Nephron (organoid): ENCODE measurements at regions not wholly inside any gene's neighbourhood (a gene's known extent, or its start where the extent isn't known, plus 50 kb on each side); places are given as distances from the start of the nearest gene placed in this dataset.
"Not testable (repeated sequence)": the region's sequence is repeated elsewhere in the genome, so short reads cannot be mapped to it uniquely, and the experiment has no call there.

Experiments used
- H3K27ac Mint-ChIP-seq, 3 experiments: 2 replicates each; pipeline ENCODE4 v1.8.0; 2020; ENCODE audit warnings: mixed read lengths in 3 of 3, mild to moderate bottlenecking in 2 of 3, moderate library complexity in 1 of 3
- H3K27me3 Mint-ChIP-seq: 2 replicates; pipeline ENCODE4 v1.8.0; 2021; ENCODE audit warnings: low read depth, mild to moderate bottlenecking, moderate library complexity, mixed read lengths
- H3K36me3 Mint-ChIP-seq: 2 replicates; pipeline ENCODE4 v1.8.0; 2020; ENCODE audit warnings: low read depth, mixed read lengths
- H3K4me1 Mint-ChIP-seq: 2 replicates; pipeline ENCODE4 v1.8.0; 2020; ENCODE audit warnings: mixed read lengths
- H3K4me3 Mint-ChIP-seq, 3 experiments: 2 replicates each; pipeline ENCODE4 v1.8.0; 2020; ENCODE audit warnings: mild to moderate bottlenecking in 3 of 3, mixed read lengths in 3 of 3, moderate library complexity in 2 of 3
- H3K9me3 Mint-ChIP-seq: 2 replicates; pipeline ENCODE4 v1.8.0; 2020; ENCODE audit warnings: mixed read lengths
- CTCF ChIP-seq, 3 experiments: fragments of 200-600 bp; sonication (generic); IDR thresholded peaks; one replicate each; pipeline ENCODE4 v1.5.0; 2021; ENCODE audit warnings: antibody characterized with exemption in 3 of 3; ENCODE audit not compliant: unreplicated experiment in 3 of 3

DNA sequence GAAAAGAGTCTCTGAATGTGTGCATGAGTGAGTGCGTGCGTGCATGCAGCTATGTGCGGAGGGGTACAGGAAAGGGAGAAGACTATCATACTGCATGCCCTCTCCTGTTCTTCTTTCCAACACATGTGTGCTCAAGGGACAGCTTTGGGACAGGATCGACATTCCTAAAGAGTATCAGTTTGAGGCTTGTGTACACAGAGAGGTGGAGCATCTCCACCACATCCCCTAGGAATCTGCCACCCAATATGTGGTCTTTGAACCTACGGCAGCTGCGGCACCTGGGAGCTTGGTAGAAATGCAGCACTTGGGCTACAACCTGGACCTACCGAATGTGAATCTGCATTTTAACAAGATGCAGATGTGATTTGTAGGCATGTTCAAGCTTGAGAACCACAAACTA, 132.3 kb upstream of the GLRA1 start:
- TF ChIP-seq CTCF (IDR thresholded peaks at IDR 0.05; ENCODE audit: unreplicated experiment in 3 of 3), result no peak
- Mint-ChIP-seq H3K27ac (no peak overlapping the region), H3K27me3 (peaks cover 4% of the 10 kb centered on the region), H3K4me3 (no peak overlapping the region), H3K9me3 (peaks cover 5% of the 10 kb centered on the region), H3K36me3 (no peaks in the 10 kb centered on the region), H3K4me1 (no peaks in the 10 kb centered on the region)

- Mint-ChIP-seq H3K27ac (no peak overlapping the region), H3K9me3 (peaks cover 30% of the 10 kb centered on the region), H3K4me3 (no peak overlapping the region), H3K36me3 (peaks cover 5% of the 10 kb centered on the region), H3K27me3 (no peaks in the 10 kb centered on the region), H3K4me1 (no peaks in the 10 kb centered on the region)
- no peak for TF ChIP-seq CTCF (IDR thresholded peaks at IDR 0.05; ENCODE audit: unreplicated experiment in 3 of 3)
Observed at GRCh38 chr5:152052470-152052869, 127.8 kb upstream of the GLRA1 start.

GRCh38 chr5:152051499-152052454, 127.1 kb upstream of the GLRA1 start:
- H3K27me3 Mint-ChIP-seq, result no peaks in the 10 kb centered on the region
- peaks cover 30% of the 10 kb centered on the region for H3K9me3 Mint-ChIP-seq
- H3K4me3 Mint-ChIP-seq, result no peak overlapping the region
- H3K4me1 Mint-ChIP-seq, result no peaks in the 10 kb centered on the region
- H3K36me3 Mint-ChIP-seq, result peaks cover 5% of the 10 kb centered on the region
- no peak for TF ChIP-seq CTCF (IDR thresholded peaks at IDR 0.05; ENCODE audit: unreplicated experiment in 3 of 3)
- H3K27ac Mint-ChIP-seq, result peak overlapping the region in 1 of 3 experiments; percentile 34

DNA sequence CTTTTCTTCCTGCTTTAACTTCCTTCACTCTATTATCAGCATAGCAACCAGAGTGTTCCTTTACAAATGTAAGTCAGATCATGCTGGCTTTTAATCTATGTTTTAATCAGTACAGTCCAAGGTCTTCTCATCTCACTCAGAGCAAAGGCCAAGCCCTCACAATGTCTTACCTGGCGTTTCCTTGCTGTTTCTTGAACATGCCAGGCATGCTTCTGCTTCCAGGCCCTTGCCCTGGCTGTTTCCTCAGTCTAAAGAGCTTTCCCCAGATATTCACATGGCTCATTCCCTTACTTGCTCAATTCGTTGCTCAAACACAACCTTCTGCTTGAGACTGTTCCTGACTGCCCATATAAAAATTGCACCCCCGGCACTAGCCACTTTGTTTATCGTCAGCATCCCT, 121.7 kb upstream of the GLRA1 start:
- Mint-ChIP-seq H3K36me3 (peaks cover 5% of the 10 kb centered on the region), H3K4me1 (no peaks in the 10 kb centered on the region), H3K27ac (no peak overlapping the region), H3K4me3 (no peak overlapping the region), H3K9me3 (peaks cover 25% of the 10 kb centered on the region), H3K27me3 (no peaks in the 10 kb centered on the region)
- no peak for TF ChIP-seq CTCF (IDR thresholded peaks at IDR 0.05; ENCODE audit: unreplicated experiment in 3 of 3)

- not testable (repeated sequence) for H3K4me3 Mint-ChIP-seq, H3K4me1 Mint-ChIP-seq, H3K36me3 Mint-ChIP-seq, H3K9me3 Mint-ChIP-seq, H3K27me3 Mint-ChIP-seq, H3K27ac Mint-ChIP-seq
Observed at GRCh38 chr5:152038856-152039255, 114.2 kb upstream of the GLRA1 start.

DNA sequence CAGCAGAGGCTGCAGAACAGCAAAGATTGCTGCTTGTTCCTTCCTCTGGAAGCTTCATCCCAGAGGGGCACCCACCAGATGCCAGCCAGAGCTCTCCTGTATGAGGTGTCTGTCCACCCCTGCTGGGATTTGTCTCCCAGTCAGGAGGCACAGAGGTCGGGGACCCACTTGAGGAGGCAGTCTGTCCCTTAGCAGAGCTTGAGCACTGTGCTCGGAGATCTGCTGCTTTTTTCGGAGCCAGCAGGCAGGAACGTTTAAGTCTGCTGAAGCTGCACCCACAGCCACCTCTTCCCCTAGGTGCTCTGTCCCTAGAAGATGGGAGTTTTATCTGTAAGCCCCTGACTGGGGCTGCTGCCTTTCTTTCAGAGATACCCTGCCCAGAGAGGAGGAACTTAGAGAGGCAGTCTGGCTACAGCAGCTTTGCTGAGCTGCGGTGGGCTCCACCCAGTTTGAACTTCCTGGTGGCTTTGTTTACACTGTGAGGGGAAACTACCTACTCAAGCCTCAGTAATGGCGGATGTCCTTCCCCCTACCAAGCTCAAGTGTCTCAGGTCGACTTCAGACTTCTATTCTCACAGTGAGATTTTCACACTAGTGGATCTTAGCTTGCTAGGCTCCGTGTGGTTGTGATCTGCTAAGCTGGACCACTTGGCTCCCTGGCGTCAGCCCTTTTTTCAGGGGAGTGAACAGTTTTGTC, 101.8 kb upstream of the GLRA1 start:
- H3K4me3 Mint-ChIP-seq, H3K4me1 Mint-ChIP-seq, H3K36me3 Mint-ChIP-seq, H3K27me3 Mint-ChIP-seq, H3K27ac Mint-ChIP-seq: not testable (repeated sequence)
- peaks cover 17% of the 10 kb centered on the region for H3K9me3 Mint-ChIP-seq
